ENCODE measurements at regions not wholly inside any gene's neighbourhood (a gene's known extent, or its start where the extent isn't known, plus 50 kb on each side); places are given as distances from the start of the nearest gene placed in this dataset.
"Not testable (repeated sequence)": the region's sequence is repeated elsewhere in the genome, so short reads cannot be mapped to it uniquely, and the experiment has no call there.

GRCh38 chr12:131266591-131267467 lies 313.1 kb downstream of the ADGRD1 start:
- no peak for DNase-seq (ENCODE audit: low spot score, unreplicated experiment)
- TF ChIP-seq CTCF (IDR thresholded peaks at IDR 0.05; ENCODE audit: unreplicated experiment) = no peak
- Mint-ChIP-seq H3K27me3 (peaks cover 16% of the 10 kb centered on the region), H3K27ac (no peak overlapping the region), H3K36me3 (ENCODE audit: insufficient read depth) (no peaks in the 10 kb centered on the region), H3K4me1 (ENCODE audit: low read depth) (peaks cover 5% of the 10 kb centered on the region), H3K4me3 (ENCODE audit: low read depth) (no peak overlapping the region), H3K9me3 (ENCODE audit: low read depth) (no peaks in the 10 kb centered on the region)

GRCh38 chr12:131267576-131267975 lies 313.9 kb downstream of the ADGRD1 start:
- Mint-ChIP-seq H3K9me3 (ENCODE audit: low read depth) (no peaks in the 10 kb centered on the region), H3K27me3 (peaks cover 9% of the 10 kb centered on the region), H3K4me3 (ENCODE audit: low read depth) (no peak overlapping the region), H3K36me3 (ENCODE audit: insufficient read depth) (no peaks in the 10 kb centered on the region), H3K4me1 (ENCODE audit: low read depth) (peaks cover 5% of the 10 kb centered on the region), H3K27ac (no peak overlapping the region)
- TF ChIP-seq CTCF (IDR thresholded peaks at IDR 0.05; ENCODE audit: unreplicated experiment) = no peak
- DNase-seq (ENCODE audit: low spot score, unreplicated experiment) = no peak

- H3K36me3 Mint-ChIP-seq (ENCODE audit: insufficient read depth); H3K9me3 Mint-ChIP-seq (ENCODE audit: low read depth); H3K4me3 Mint-ChIP-seq (ENCODE audit: low read depth); DNase-seq (ENCODE audit: low spot score, unreplicated experiment); H3K27me3 Mint-ChIP-seq; H3K4me1 Mint-ChIP-seq (ENCODE audit: low read depth); H3K27ac Mint-ChIP-seq: not testable (repeated sequence)
Measured at GRCh38 chr12:131268123-131268522, 314.4 kb downstream of the ADGRD1 start.

- not testable (repeated sequence) for H3K4me3 Mint-ChIP-seq (ENCODE audit: low read depth); DNase-seq (ENCODE audit: low spot score, unreplicated experiment); H3K9me3 Mint-ChIP-seq (ENCODE audit: low read depth); H3K27ac Mint-ChIP-seq; H3K36me3 Mint-ChIP-seq (ENCODE audit: insufficient read depth); H3K27me3 Mint-ChIP-seq; H3K4me1 Mint-ChIP-seq (ENCODE audit: low read depth)
Measured at GRCh38 chr12:131268571-131268970, 314.9 kb downstream of the ADGRD1 start.

GRCh38 chr12:131269551-131269950 lies 315.8 kb downstream of the ADGRD1 start:
- H3K4me1 Mint-ChIP-seq (ENCODE audit: low read depth) = peaks cover 5% of the 10 kb centered on the region
- H3K27ac Mint-ChIP-seq = no peak overlapping the region
- H3K4me3 Mint-ChIP-seq (ENCODE audit: low read depth) = no peak overlapping the region

GRCh38 chr12:131269977-131270376 lies 316.3 kb downstream of the ADGRD1 start:
- H3K36me3 Mint-ChIP-seq (ENCODE audit: insufficient read depth); H3K27me3 Mint-ChIP-seq; H3K9me3 Mint-ChIP-seq (ENCODE audit: low read depth); DNase-seq (ENCODE audit: low spot score, unreplicated experiment); H3K4me3 Mint-ChIP-seq (ENCODE audit: low read depth); H3K27ac Mint-ChIP-seq; H3K4me1 Mint-ChIP-seq (ENCODE audit: low read depth): not testable (repeated sequence)

More at GRCh38 chr12:131269551-131269950, 315.8 kb downstream of the ADGRD1 start:
- DNase-seq (ENCODE audit: low spot score, unreplicated experiment) = no peak
- Mint-ChIP-seq H3K9me3 (ENCODE audit: low read depth) (no peaks in the 10 kb centered on the region), H3K36me3 (ENCODE audit: insufficient read depth) (no peaks in the 10 kb centered on the region), H3K27me3 (peaks cover 7% of the 10 kb centered on the region)
- no peak for TF ChIP-seq CTCF (IDR thresholded peaks at IDR 0.05; ENCODE audit: unreplicated experiment)

GRCh38 chr12:131271724-131272123 lies 318.0 kb downstream of the ADGRD1 start:
- TF ChIP-seq CTCF (IDR thresholded peaks at IDR 0.05; ENCODE audit: unreplicated experiment) = no peak
- Mint-ChIP-seq H3K36me3 (ENCODE audit: insufficient read depth) (no peaks in the 10 kb centered on the region), H3K4me3 (ENCODE audit: low read depth) (no peak overlapping the region), H3K9me3 (ENCODE audit: low read depth) (no peaks in the 10 kb centered on the region), H3K27me3 (peaks cover 7% of the 10 kb centered on the region), H3K27ac (no peak overlapping the region), H3K4me1 (ENCODE audit: low read depth) (peaks cover 8% of the 10 kb centered on the region)
- no peak for DNase-seq (ENCODE audit: low spot score, unreplicated experiment)

GRCh38 chr12:131272283-131272814 lies 318.6 kb downstream of the ADGRD1 start:
- not testable (repeated sequence) for H3K27ac Mint-ChIP-seq; H3K9me3 Mint-ChIP-seq (ENCODE audit: low read depth); H3K36me3 Mint-ChIP-seq (ENCODE audit: insufficient read depth); H3K4me3 Mint-ChIP-seq (ENCODE audit: low read depth); H3K4me1 Mint-ChIP-seq (ENCODE audit: low read depth); DNase-seq (ENCODE audit: low spot score, unreplicated experiment); H3K27me3 Mint-ChIP-seq
